ENCODE measurements at regions not wholly inside any gene's neighbourhood (a gene's known extent, or its start where the extent isn't known, plus 50 kb on each side); places are given as distances from the start of the nearest gene placed in this dataset.
"Not testable (repeated sequence)": the region's sequence is repeated elsewhere in the genome, so short reads cannot be mapped to it uniquely, and the experiment has no call there.

DNA sequence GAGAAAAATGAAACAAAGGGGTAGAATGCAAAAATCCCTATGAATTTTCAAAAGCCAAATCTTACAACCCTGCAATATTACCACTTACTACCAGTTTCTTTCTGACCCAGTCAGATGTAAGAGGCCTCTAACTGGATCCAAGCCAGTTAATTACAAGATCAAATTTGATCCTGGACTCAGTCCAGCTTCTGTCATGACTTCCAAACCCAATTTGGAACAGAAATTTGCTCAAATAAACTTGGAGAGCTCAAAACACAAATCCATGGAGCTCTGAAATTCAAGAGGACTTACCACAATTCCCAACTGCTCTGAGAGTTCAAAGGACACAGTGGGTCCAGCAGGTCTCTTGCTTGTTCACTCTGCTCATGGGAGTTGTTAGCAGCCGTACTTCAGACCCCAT lies 1271.7 kb upstream of the SLC39A10 start:
- DNase-seq = no peak
- intact Hi-C loops (cut with DNase I; ENCODE audit: low total_unique reads) = no loop called here
- H3K4me1 ChIP-seq = no peaks in the 10 kb centered on the region
- H3K9me3 ChIP-seq = no peaks in the 10 kb centered on the region
- H3K4me3 ChIP-seq = no peak overlapping the region
- H3K36me3 ChIP-seq = no peaks in the 10 kb centered on the region
- H3K27ac ChIP-seq = no peak overlapping the region
- H3K27me3 ChIP-seq = no peaks in the 10 kb centered on the region
- TF ChIP-seq, protein P1, sequence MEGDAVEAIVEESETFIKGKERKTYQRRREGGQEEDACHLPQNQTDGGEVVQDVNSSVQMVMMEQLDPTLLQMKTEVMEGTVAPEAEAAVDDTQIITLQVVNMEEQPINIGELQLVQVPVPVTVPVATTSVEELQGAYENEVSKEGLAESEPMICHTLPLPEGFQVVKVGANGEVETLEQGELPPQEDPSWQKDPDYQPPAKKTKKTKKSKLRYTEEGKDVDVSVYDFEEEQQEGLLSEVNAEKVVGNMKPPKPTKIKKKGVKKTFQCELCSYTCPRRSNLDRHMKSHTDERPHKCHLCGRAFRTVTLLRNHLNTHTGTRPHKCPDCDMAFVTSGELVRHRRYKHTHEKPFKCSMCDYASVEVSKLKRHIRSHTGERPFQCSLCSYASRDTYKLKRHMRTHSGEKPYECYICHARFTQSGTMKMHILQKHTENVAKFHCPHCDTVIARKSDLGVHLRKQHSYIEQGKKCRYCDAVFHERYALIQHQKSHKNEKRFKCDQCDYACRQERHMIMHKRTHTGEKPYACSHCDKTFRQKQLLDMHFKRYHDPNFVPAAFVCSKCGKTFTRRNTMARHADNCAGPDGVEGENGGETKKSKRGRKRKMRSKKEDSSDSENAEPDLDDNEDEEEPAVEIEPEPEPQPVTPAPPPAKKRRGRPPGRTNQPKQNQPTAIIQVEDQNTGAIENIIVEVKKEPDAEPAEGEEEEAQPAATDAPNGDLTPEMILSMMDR (IDR thresholded peaks at IDR 0.05) = no peak

DNA sequence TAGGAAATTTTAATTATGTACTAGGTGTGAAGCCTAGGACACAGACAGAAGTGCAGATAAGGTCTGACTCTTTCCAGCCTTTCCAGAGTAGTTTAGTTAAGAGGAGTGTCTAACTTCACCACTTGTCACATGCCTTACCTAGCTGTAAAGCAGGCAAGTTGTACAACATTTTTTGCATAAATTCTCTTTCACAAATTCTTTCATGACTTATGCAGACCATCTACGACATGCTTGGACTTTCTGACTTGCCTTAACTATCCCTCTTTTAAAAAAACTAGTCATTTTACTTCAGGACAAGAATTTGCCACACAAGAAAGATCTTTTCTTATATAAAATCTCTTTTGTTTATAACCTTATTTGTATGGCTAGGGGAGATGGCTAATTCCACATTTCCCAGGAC lies 1273.6 kb upstream of the SLC39A10 start:
- H3K4me1 ChIP-seq = no peaks in the 10 kb centered on the region
- H3K9me3 ChIP-seq = no peaks in the 10 kb centered on the region
- H3K27me3 ChIP-seq = no peaks in the 10 kb centered on the region
- H3K27ac ChIP-seq = no peak overlapping the region
- TF ChIP-seq, protein P1 (IDR thresholded peaks at IDR 0.05) = no peak
- no peak overlapping the region for H3K4me3 ChIP-seq
- intact Hi-C loops (cut with DNase I; ENCODE audit: low total_unique reads) = no loop called here
- no peaks in the 10 kb centered on the region for H3K36me3 ChIP-seq
- DNase-seq = no peak

DNA sequence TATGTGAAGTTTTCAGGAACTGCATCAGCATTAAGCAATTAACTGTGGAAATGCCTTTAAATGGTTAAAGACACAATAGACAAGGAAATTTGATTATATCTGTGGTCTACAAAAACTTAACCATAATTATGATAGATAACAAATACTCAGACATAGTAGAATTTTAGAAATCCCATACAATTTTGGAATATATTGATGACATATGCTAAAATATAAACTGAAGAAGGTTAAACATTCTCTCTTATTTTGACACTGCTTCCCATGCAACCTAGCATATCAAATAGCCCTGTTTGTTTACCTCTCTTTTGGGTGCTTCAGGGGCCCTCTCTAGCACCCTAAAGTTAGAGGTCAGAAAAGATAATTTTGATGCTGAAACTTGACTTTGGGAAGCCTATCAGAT lies 1274.8 kb upstream of the SLC39A10 start:
- DNase-seq = no peak
- H3K36me3 ChIP-seq = no peaks in the 10 kb centered on the region
- intact Hi-C loops (cut with DNase I; ENCODE audit: low total_unique reads) = no loop called here
- H3K27ac ChIP-seq = no peak overlapping the region
- TF ChIP-seq, protein P1 (IDR thresholded peaks at IDR 0.05) = no peak
- no peak overlapping the region for H3K4me3 ChIP-seq
- H3K4me1 ChIP-seq = no peaks in the 10 kb centered on the region
- H3K9me3 ChIP-seq = no peaks in the 10 kb centered on the region
- H3K27me3 ChIP-seq = no peaks in the 10 kb centered on the region

DNA sequence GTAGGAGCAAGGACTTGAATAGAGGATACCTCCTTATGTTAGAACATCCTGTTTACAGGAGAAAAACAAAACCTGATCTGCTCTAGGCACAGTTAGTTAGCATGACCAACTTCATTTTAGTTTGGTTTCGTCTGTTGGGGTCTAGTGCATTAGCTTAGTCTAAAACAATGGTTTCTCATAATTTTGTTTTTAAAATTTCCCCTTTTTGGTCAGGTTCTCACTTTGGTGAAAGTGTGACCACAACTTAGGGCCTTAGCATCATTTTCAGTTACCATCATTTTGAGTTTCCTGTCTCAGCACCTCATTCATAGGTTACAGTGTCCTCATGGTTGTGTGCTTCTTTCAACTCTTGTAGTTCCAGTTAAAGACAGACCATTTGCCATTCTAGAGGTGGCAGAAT lies 1277.0 kb upstream of the SLC39A10 start:
- TF ChIP-seq, protein P1 (IDR thresholded peaks at IDR 0.05) = no peak
- Histone ChIP-seq H3K27me3 (no peaks in the 10 kb centered on the region), H3K4me3 (no peak overlapping the region), H3K9me3 (no peaks in the 10 kb centered on the region), H3K27ac (no peak overlapping the region), H3K4me1 (no peaks in the 10 kb centered on the region), H3K36me3 (no peaks in the 10 kb centered on the region)
- intact Hi-C loops (cut with DNase I; ENCODE audit: low total_unique reads) = no loop called here
- DNase-seq = no peak

DNA sequence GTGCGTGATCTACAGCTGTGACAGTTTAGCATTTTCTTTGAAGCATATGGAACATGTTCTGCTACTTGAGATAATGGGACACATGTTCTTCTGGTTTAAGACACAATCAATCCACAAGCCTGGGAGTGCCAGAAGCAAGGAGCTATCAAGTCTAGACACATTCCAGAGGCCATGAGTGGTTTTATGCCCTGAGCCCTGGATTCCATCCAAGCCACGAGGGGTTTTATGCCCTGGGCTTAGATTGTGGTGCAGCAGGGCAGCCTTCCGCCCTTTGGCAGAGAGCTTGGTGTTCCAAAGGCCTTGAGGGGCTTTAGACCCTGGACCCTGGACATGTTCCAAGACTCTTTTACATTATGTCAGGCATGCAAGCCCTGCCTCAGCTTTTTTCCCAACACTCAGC lies 1289.6 kb upstream of the SLC39A10 start:
- DNase-seq; H3K27me3 ChIP-seq; H3K4me3 ChIP-seq; H3K4me1 ChIP-seq; intact Hi-C loops (cut with DNase I; ENCODE audit: low total_unique reads); H3K27ac ChIP-seq; H3K9me3 ChIP-seq; H3K36me3 ChIP-seq: not testable (repeated sequence)

DNA sequence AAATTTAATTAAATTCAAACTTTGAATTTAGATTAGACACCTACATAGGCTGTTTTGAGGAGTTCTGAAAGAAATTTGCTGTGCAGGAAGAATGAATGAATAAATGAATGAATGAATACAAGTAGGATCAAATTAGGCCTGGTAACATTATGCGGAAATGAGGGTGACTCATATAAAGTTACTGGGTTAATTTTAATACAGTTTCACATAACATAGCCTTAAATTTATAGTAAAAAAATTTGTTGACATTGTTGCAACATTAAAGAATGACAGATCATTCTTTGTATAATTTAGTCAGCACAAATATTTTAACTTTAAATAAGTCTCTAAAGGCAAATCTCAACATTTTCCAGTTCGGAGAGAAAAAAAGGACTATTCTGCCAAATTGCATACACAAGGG lies 1293.1 kb upstream of the SLC39A10 start:
- Histone ChIP-seq H3K27ac (no peak overlapping the region), H3K4me3 (no peak overlapping the region), H3K4me1 (no peaks in the 10 kb centered on the region), H3K27me3 (no peaks in the 10 kb centered on the region), H3K36me3 (no peaks in the 10 kb centered on the region), H3K9me3 (peaks cover 0 to 6% (median 0%) of the 10 kb centered on the region in 3 donors)
- intact Hi-C loops (cut with DNase I; ENCODE audit: low total_unique reads) = no loop called here
- TF ChIP-seq, protein P1 (IDR thresholded peaks at IDR 0.05) = no peak
- DNase-seq = no peak

Measured in tibial artery (tissue), 4 donors.